ENCODE measurements at regions not wholly inside any gene's neighbourhood (a gene's known extent, or its start where the extent isn't known, plus 50 kb on each side); places are given as distances from the start of the nearest gene placed in this dataset.
"Not testable (repeated sequence)": the region's sequence is repeated elsewhere in the genome, so short reads cannot be mapped to it uniquely, and the experiment has no call there.

- Histone ChIP-seq H3K9me3 (ENCODE audit: control insufficient read depth in 4 of 4, low read length in 3 of 4) (no peaks in the 10 kb centered on the region), H3K27ac (ENCODE audit: low read depth in 1 of 2, low read length in 2 of 2) (no peak overlapping the region), H3K4me3 (ENCODE audit: low read depth in 1 of 3, low read length in 3 of 3) (no peak overlapping the region), H3K4me1 (ENCODE audit: control insufficient read depth in 4 of 4, insufficient read depth in 4 of 4, low read length in 3 of 4) (no peaks in the 10 kb centered on the region), H3K27me3 (ENCODE audit: control insufficient read depth in 4 of 4, insufficient read depth in 4 of 4, low read length in 3 of 4) (no peaks in the 10 kb centered on the region), H3K36me3 (ENCODE audit: control insufficient read depth in 4 of 4, insufficient read depth in 3 of 4, low read depth in 1 of 4, low read length in 3 of 4) (no peaks in the 10 kb centered on the region), H3K9ac (ENCODE audit: low read depth in 1 of 2, low read length in 2 of 2) (no peak overlapping the region)
- no peak for DNase-seq (ENCODE audit: low spot score)
- WGBS, result 64% methylated on average over 22 of the region's 22 CpGs
- TF ChIP-seq RAD21 (IDR thresholded peaks at IDR 0.05), result no peak
- no peak for TF ChIP-seq RXRA (IDR thresholded peaks at IDR 0.05)
- TF ChIP-seq ZBTB33 (IDR thresholded peaks at IDR 0.05), result no peak
- TF ChIP-seq ATF3 (IDR thresholded peaks at IDR 0.05), result no peak
- TF ChIP-seq HNF4G (IDR thresholded peaks at IDR 0.05), result no peak
- no peak for TF ChIP-seq YY1 (IDR thresholded peaks at IDR 0.05)
- no peak for TF ChIP-seq CTCF (IDR thresholded peaks at IDR 0.05; ENCODE audit: low read depth, low read length, missing input control)
- no peak for TF ChIP-seq GABPA (IDR thresholded peaks at IDR 0.05 in 1 of 2, conservative IDR thresholded peaks at IDR 0.05 in 1 of 2)
- TF ChIP-seq FOXA2 (IDR thresholded peaks at IDR 0.05), result no peak
- TF ChIP-seq JUND (IDR thresholded peaks at IDR 0.05), result no peak
- TF ChIP-seq NR2F2 (IDR thresholded peaks at IDR 0.05), result no peak
These were observed 311.7 kb downstream of the TRIM36 start for GRCh38 chr5:114857941-114858551.

- H3K36me3 ChIP-seq (ENCODE audit: control insufficient read depth in 4 of 4, insufficient read depth in 3 of 4, low read depth in 1 of 4, low read length in 3 of 4); H3K27me3 ChIP-seq (ENCODE audit: control insufficient read depth in 4 of 4, insufficient read depth in 4 of 4, low read length in 3 of 4); H3K4me1 ChIP-seq (ENCODE audit: control insufficient read depth in 4 of 4, insufficient read depth in 4 of 4, low read length in 3 of 4); H3K4me3 ChIP-seq (ENCODE audit: low read depth in 1 of 3, low read length in 3 of 3); DNase-seq (ENCODE audit: low spot score); H3K27ac ChIP-seq (ENCODE audit: low read depth in 1 of 2, low read length in 2 of 2); H3K9ac ChIP-seq (ENCODE audit: low read depth in 1 of 2, low read length in 2 of 2); H3K9me3 ChIP-seq (ENCODE audit: control insufficient read depth in 4 of 4, low read length in 3 of 4): not testable (repeated sequence)
- 76% methylated on average over 9 of the region's 9 CpGs for WGBS
These were observed 325.0 kb downstream of the TRIM36 start for GRCh38 chr5:114844711-114845110.

- Histone ChIP-seq H3K4me1 (ENCODE audit: control insufficient read depth in 4 of 4, insufficient read depth in 4 of 4, low read length in 3 of 4) (no peaks in the 10 kb centered on the region), H3K9me3 (ENCODE audit: control insufficient read depth in 4 of 4, low read length in 3 of 4) (no peaks in the 10 kb centered on the region), H3K27me3 (ENCODE audit: control insufficient read depth in 4 of 4, insufficient read depth in 4 of 4, low read length in 3 of 4) (peaks cover 0 to 2% (median 0%) of the 10 kb centered on the region in 4 donors), H3K9ac (ENCODE audit: low read depth in 1 of 2, low read length in 2 of 2) (no peak overlapping the region), H3K4me3 (ENCODE audit: low read depth in 1 of 3, low read length in 3 of 3) (no peak overlapping the region), H3K27ac (ENCODE audit: low read depth in 1 of 2, low read length in 2 of 2) (no peak overlapping the region), H3K36me3 (ENCODE audit: control insufficient read depth in 4 of 4, insufficient read depth in 3 of 4, low read depth in 1 of 4, low read length in 3 of 4) (no peaks in the 10 kb centered on the region)
- DNase-seq (ENCODE audit: low spot score), result no peak
- WGBS, result 66% methylated on average over 5 of the region's 5 CpGs
- TF ChIP-seq GABPA (IDR thresholded peaks at IDR 0.05 in 1 of 2, conservative IDR thresholded peaks at IDR 0.05 in 1 of 2), result no peak
- no peak for TF ChIP-seq CTCF (IDR thresholded peaks at IDR 0.05; ENCODE audit: low read depth, low read length, missing input control)
- TF ChIP-seq REST (IDR thresholded peaks at IDR 0.05), result no peak
- TF ChIP-seq FOXA1 (IDR thresholded peaks at IDR 0.05), result no peak
- TF ChIP-seq ZBTB33 (IDR thresholded peaks at IDR 0.05), result no peak
- TF ChIP-seq EGR1 (IDR thresholded peaks at IDR 0.05; ENCODE audit: low read depth in 2 of 2), result no peak
- no peak for TF ChIP-seq NR2F2 (IDR thresholded peaks at IDR 0.05)
- no peak for TF ChIP-seq JUND (IDR thresholded peaks at IDR 0.05)
- no peak for TF ChIP-seq MAX (IDR thresholded peaks at IDR 0.05)
These were observed 330.3 kb downstream of the TRIM36 start for GRCh38 chr5:114839360-114839759.

Data from liver (tissue), 8 donors.